ENCODE measurements at regions not wholly inside any gene's neighbourhood (a gene's known extent, or its start where the extent isn't known, plus 50 kb on each side); places are given as distances from the start of the nearest gene placed in this dataset.
A peak's percentile ranks its signal among the peaks of the same experiment; 100 is the strongest.

DNA sequence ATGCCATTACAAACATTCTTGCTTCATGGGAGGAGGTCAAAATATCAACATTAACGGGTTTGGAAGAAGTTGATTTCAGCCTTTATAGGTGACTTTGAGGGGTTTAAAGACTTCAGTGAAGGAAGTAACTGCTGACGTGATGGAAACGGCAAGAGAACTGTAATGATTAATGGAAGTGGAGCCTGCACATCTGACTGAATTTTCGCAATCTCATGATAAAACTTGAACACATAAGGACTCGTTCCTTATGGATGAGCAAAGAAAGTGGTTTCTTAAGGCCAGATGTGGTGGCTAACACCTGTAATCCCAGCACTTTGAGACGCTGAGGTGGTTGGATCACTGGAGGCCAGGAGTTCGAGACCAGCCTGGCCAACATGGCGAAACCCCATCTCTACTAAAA lies 226.1 kb downstream of the BCAS1 start:
- H3K27ac ChIP-seq (ENCODE audit: low read depth, low read length), result no peak overlapping the region
- H3K4me1 ChIP-seq (ENCODE audit: insufficient read depth, low read length), result peaks cover 16% of the 10 kb centered on the region
- no peak for DNase-seq (ENCODE audit: insufficient read length, low spot score, missing footprints)
- no peaks in the 10 kb centered on the region for H3K27me3 ChIP-seq (ENCODE audit: insufficient read depth, low read length)
- no peak overlapping the region for H3K4me2 ChIP-seq (ENCODE audit: insufficient read depth, low read length)
- no peak overlapping the region for H3K4me3 ChIP-seq (ENCODE audit: insufficient read depth, low read length)
- H4K20me1 ChIP-seq (ENCODE audit: insufficient read depth, low read length), result no peaks in the 10 kb centered on the region
- no peaks in the 10 kb centered on the region for H3K79me2 ChIP-seq (ENCODE audit: insufficient read depth, low read length)
- no peaks in the 10 kb centered on the region for H3K36me3 ChIP-seq (ENCODE audit: insufficient read depth, low read length)
- no peaks in the 10 kb centered on the region for H3K9me3 ChIP-seq (ENCODE audit: low read depth, low read length)
- TF ChIP-seq, protein P1, sequence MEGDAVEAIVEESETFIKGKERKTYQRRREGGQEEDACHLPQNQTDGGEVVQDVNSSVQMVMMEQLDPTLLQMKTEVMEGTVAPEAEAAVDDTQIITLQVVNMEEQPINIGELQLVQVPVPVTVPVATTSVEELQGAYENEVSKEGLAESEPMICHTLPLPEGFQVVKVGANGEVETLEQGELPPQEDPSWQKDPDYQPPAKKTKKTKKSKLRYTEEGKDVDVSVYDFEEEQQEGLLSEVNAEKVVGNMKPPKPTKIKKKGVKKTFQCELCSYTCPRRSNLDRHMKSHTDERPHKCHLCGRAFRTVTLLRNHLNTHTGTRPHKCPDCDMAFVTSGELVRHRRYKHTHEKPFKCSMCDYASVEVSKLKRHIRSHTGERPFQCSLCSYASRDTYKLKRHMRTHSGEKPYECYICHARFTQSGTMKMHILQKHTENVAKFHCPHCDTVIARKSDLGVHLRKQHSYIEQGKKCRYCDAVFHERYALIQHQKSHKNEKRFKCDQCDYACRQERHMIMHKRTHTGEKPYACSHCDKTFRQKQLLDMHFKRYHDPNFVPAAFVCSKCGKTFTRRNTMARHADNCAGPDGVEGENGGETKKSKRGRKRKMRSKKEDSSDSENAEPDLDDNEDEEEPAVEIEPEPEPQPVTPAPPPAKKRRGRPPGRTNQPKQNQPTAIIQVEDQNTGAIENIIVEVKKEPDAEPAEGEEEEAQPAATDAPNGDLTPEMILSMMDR (IDR thresholded peaks at IDR 0.05; ENCODE audit: extremely low read depth, low read depth, low read length), result no peak
- no peak overlapping the region for H2AFZ ChIP-seq (ENCODE audit: low read length)

DNA sequence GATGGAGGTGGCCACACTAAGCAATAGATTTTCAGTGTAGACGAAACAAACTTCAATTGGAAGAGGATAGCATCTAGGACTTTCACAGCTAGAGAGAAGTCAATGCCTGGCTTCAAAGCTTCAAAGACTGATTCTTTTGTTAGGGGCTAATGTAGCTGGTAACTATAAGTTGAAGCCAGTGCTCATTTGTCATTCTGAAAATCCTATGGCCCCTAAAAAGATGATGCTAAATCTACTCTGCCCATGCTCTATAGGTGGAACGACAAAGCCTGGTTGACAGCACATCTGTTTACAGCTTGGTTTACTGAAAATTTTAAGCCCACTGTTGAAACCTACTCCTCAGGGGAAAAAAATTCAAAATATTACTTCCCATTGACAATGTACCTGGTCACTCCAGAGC lies 226.7 kb downstream of the BCAS1 start:
- TF ChIP-seq, protein P1 (IDR thresholded peaks at IDR 0.05; ENCODE audit: extremely low read depth, low read depth, low read length), result no peak

DNA sequence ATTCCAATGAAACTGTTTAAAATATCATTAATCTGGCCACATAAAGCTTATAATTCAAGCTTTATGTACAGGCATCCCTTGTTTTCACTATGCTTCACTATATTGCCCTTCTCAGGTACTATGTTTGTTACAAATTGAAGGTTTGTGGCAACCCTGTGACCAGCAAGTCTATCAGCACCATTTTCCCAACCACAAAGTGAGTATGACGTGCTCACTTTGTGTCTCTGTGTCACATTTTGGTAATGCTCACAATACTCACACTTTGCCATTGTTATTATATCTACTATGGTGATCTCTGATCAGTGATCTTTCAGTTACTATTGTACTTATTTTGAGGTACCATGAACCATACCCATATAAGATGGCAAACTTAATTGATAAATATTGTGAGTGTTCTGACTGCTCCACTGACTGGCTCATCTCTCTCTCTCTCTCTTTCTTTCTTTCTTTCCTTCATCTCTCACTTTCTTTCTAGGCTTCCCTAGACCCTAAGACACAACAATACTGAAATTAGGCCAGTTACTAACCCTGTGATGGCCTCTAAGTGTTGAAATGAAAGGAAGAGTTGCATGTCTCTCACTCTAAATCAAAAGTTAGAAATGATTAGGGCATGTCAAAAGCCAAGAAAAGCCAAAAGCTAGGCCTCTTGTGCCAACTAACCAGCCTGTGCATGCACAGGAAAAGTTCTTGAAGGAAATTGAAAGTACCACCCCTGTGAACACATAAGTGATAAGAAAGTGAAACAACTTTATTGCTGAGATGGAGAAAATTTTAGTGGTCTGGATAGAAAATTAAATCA lies 227.9 kb downstream of the BCAS1 start:
- no peaks in the 10 kb centered on the region for H3K79me2 ChIP-seq (ENCODE audit: insufficient read depth, low read length)
- H3K27me3 ChIP-seq (ENCODE audit: insufficient read depth, low read length), result no peaks in the 10 kb centered on the region
- H3K9me3 ChIP-seq (ENCODE audit: low read depth, low read length), result no peaks in the 10 kb centered on the region
- no peaks in the 10 kb centered on the region for H4K20me1 ChIP-seq (ENCODE audit: insufficient read depth, low read length)
- H3K4me3 ChIP-seq (ENCODE audit: insufficient read depth, low read length), result no peak overlapping the region
- peaks cover 16% of the 10 kb centered on the region for H3K4me1 ChIP-seq (ENCODE audit: insufficient read depth, low read length)
- H2AFZ ChIP-seq (ENCODE audit: low read length), result peak overlapping the region; percentile 77
- H3K27ac ChIP-seq (ENCODE audit: low read depth, low read length), result no peak overlapping the region
- H3K4me2 ChIP-seq (ENCODE audit: insufficient read depth, low read length), result no peak overlapping the region
- no peaks in the 10 kb centered on the region for H3K36me3 ChIP-seq (ENCODE audit: insufficient read depth, low read length)
- TF ChIP-seq, protein P1 (IDR thresholded peaks at IDR 0.05; ENCODE audit: extremely low read depth, low read depth, low read length), result no peak
- DNase-seq (ENCODE audit: insufficient read length, low spot score, missing footprints), result no peak

More for the DNA sequence above, 226.7 kb downstream of the BCAS1 start:
- H3K4me1 ChIP-seq (ENCODE audit: insufficient read depth, low read length), result peaks cover 16% of the 10 kb centered on the region
- H3K4me2 ChIP-seq (ENCODE audit: insufficient read depth, low read length), result no peak overlapping the region
- no peaks in the 10 kb centered on the region for H3K27me3 ChIP-seq (ENCODE audit: insufficient read depth, low read length)
- no peak for DNase-seq (ENCODE audit: insufficient read length, low spot score, missing footprints)
- H2AFZ ChIP-seq (ENCODE audit: low read length), result no peak overlapping the region
- no peak overlapping the region for H3K27ac ChIP-seq (ENCODE audit: low read depth, low read length)
- H3K79me2 ChIP-seq (ENCODE audit: insufficient read depth, low read length), result no peaks in the 10 kb centered on the region
- no peaks in the 10 kb centered on the region for H3K9me3 ChIP-seq (ENCODE audit: low read depth, low read length)
- no peaks in the 10 kb centered on the region for H3K36me3 ChIP-seq (ENCODE audit: insufficient read depth, low read length)
- no peaks in the 10 kb centered on the region for H4K20me1 ChIP-seq (ENCODE audit: insufficient read depth, low read length)
- no peak overlapping the region for H3K4me3 ChIP-seq (ENCODE audit: insufficient read depth, low read length)

DNA sequence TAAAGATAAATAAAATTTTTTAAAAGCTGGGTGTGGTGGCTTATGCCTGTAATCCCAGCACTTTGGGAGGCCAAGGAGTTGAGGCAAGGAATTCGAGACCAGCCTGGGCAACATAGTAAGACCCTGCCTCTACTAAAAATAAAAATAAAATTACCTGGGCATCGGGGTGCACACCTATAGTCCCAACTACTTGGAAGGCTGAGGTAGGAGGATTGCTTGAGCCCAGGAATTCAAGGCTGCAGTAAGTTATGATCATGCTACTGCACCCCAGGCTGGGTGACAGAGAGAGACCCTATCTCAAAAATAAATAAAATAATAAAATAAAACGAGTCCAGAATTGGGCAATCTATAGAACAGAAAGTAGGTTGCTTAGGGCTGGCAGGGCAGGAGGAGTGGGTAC lies 228.7 kb downstream of the BCAS1 start:
- Histone ChIP-seq H3K27me3 (ENCODE audit: insufficient read depth, low read length) (no peaks in the 10 kb centered on the region), H3K4me2 (ENCODE audit: insufficient read depth, low read length) (no peak overlapping the region), H3K36me3 (ENCODE audit: insufficient read depth, low read length) (no peaks in the 10 kb centered on the region), H3K79me2 (ENCODE audit: insufficient read depth, low read length) (no peaks in the 10 kb centered on the region), H2AFZ (ENCODE audit: low read length) (no peak overlapping the region), H4K20me1 (ENCODE audit: insufficient read depth, low read length) (no peaks in the 10 kb centered on the region), H3K4me1 (ENCODE audit: insufficient read depth, low read length) (peaks cover 16% of the 10 kb centered on the region), H3K4me3 (ENCODE audit: insufficient read depth, low read length) (no peak overlapping the region), H3K27ac (ENCODE audit: low read depth, low read length) (no peak overlapping the region), H3K9me3 (ENCODE audit: low read depth, low read length) (no peaks in the 10 kb centered on the region)
- TF ChIP-seq, protein P1 (IDR thresholded peaks at IDR 0.05; ENCODE audit: extremely low read depth, low read depth, low read length), result no peak
- DNase-seq (ENCODE audit: insufficient read length, low spot score, missing footprints), result no peak
